Mesodermal cell (in vitro differentiated cells): ENCODE measurements at regions not wholly inside any gene's neighbourhood (a gene's known extent, or its start where the extent isn't known, plus 50 kb on each side); places are given as distances from the start of the nearest gene placed in this dataset.

ENCODE experiments used
- H3K27ac ChIP-seq: 2 replicates; pipeline ENCODE4 v1.7.0; 2013; ENCODE audit warnings: mild to moderate bottlenecking, low read depth, low read length, moderate library complexity; ENCODE audit not compliant: severe bottlenecking
- H3K36me3 ChIP-seq: 2 replicates; pipeline ENCODE4 v1.7.1; 2013; ENCODE audit warnings: mild to moderate bottlenecking, low read length, moderate library complexity; ENCODE audit not compliant: control insufficient read depth, insufficient read depth
- H3K4me1 ChIP-seq: one replicate; pipeline ENCODE4 v1.7.1; 2013; ENCODE audit warnings: mild to moderate bottlenecking, low read length; ENCODE audit not compliant: insufficient read depth, control insufficient read depth, poor library complexity, severe bottlenecking
- H3K4me3 ChIP-seq: 2 replicates; pipeline ENCODE4 v1.7.0; 2013; ENCODE audit warnings: low read length, control low read depth, mild to moderate bottlenecking; ENCODE audit not compliant: insufficient read depth, poor library complexity, severe bottlenecking; ENCODE audit errors: extremely low read depth
- H3K9me3 ChIP-seq: 2 replicates; pipeline ENCODE4 v1.7.1; 2013; ENCODE audit warnings: mild to moderate bottlenecking, low read length, moderate library complexity; ENCODE audit not compliant: control insufficient read depth
- WGBS, 2 experiments: methylation state at CpG; one replicate each; pipeline ENCODE4 v1.1.5; 2013; ENCODE audit warnings: missing lambda C conversion rate in 2 of 2; ENCODE audit not compliant: insufficient coverage in 2 of 2; 5-methylcytosine and 5-hydroxymethylcytosine counted together

GRCh38 chrX:10949541-10949940, 161.6 kb upstream of the HCCS start:
- no peak overlapping the region for H3K27ac ChIP-seq
- H3K36me3 ChIP-seq: no peaks in the 10 kb centered on the region
- no peaks in the 10 kb centered on the region for H3K9me3 ChIP-seq
- no peaks in the 10 kb centered on the region for H3K4me1 ChIP-seq
- H3K4me3 ChIP-seq: no peak overlapping the region

- H3K4me1 ChIP-seq: no peaks in the 10 kb centered on the region
- H3K9me3 ChIP-seq: no peaks in the 10 kb centered on the region
- no peak overlapping the region for H3K4me3 ChIP-seq
- no peak overlapping the region for H3K27ac ChIP-seq
- 50 to 100% methylated on average over 2 of the region's 5 CpGs for WGBS, 2 experiments
- no peaks in the 10 kb centered on the region for H3K36me3 ChIP-seq
These were observed 158.5 kb upstream of the HCCS start for GRCh38 chrX:10952619-10953018.

- Histone ChIP-seq H3K4me1 (no peaks in the 10 kb centered on the region), H3K4me3 (no peak overlapping the region), H3K36me3 (no peaks in the 10 kb centered on the region), H3K9me3 (no peaks in the 10 kb centered on the region), H3K27ac (no peak overlapping the region)
- 98% methylated on average over 5 of the region's 8 CpGs; no CpG with 5 or more reads in 1 of the 2 experiments for WGBS, 2 experiments
These were observed 145.8 kb upstream of the HCCS start for GRCh38 chrX:10965174-10965798.

- Histone ChIP-seq H3K4me1 (no peaks in the 10 kb centered on the region), H3K36me3 (no peaks in the 10 kb centered on the region), H3K4me3 (no peak overlapping the region), H3K27ac (no peak overlapping the region), H3K9me3 (no peaks in the 10 kb centered on the region)
- no CpG with 5 or more reads among the region's 1 CpG for WGBS, 2 experiments
These were observed 145.1 kb upstream of the HCCS start for GRCh38 chrX:10966057-10966456.

GRCh38 chrX:10971176-10971575, 140.0 kb upstream of the HCCS start:
- H3K9me3 ChIP-seq: no peaks in the 10 kb centered on the region
- WGBS, 2 experiments: no CpG with 5 or more reads among the region's 1 CpG
- no peaks in the 10 kb centered on the region for H3K36me3 ChIP-seq
- no peaks in the 10 kb centered on the region for H3K4me1 ChIP-seq
- no peak overlapping the region for H3K4me3 ChIP-seq
- H3K27ac ChIP-seq: no peak overlapping the region

GRCh38 chrX:10971759-10972158, 139.4 kb upstream of the HCCS start:
- WGBS, 2 experiments: no CpG with 5 or more reads among the region's 1 CpG
- no peaks in the 10 kb centered on the region for H3K4me1 ChIP-seq
- no peaks in the 10 kb centered on the region for H3K9me3 ChIP-seq
- no peak overlapping the region for H3K4me3 ChIP-seq
- no peaks in the 10 kb centered on the region for H3K36me3 ChIP-seq
- no peak overlapping the region for H3K27ac ChIP-seq

- Histone ChIP-seq H3K4me3 (no peak overlapping the region), H3K36me3 (no peaks in the 10 kb centered on the region), H3K27ac (no peak overlapping the region), H3K4me1 (no peaks in the 10 kb centered on the region), H3K9me3 (no peaks in the 10 kb centered on the region)
- no CpG with 5 or more reads among the region's 2 CpGs for WGBS, 2 experiments
These were observed 138.4 kb upstream of the HCCS start for GRCh38 chrX:10972706-10973105.

- WGBS, 2 experiments: no CpG with 5 or more reads among the region's 1 CpG
- Histone ChIP-seq H3K4me3 (no peak overlapping the region), H3K27ac (no peak overlapping the region), H3K36me3 (no peaks in the 10 kb centered on the region), H3K9me3 (no peaks in the 10 kb centered on the region), H3K4me1 (no peaks in the 10 kb centered on the region)
These were observed 136.2 kb upstream of the HCCS start for GRCh38 chrX:10974920-10975319.

GRCh38 chrX:10979956-10980355, 131.2 kb upstream of the HCCS start:
- no peak overlapping the region for H3K4me3 ChIP-seq
- no peak overlapping the region for H3K27ac ChIP-seq
- H3K36me3 ChIP-seq: no peaks in the 10 kb centered on the region
- no peaks in the 10 kb centered on the region for H3K4me1 ChIP-seq
- no CpG with 5 or more reads among the region's 1 CpG for WGBS, 2 experiments
- H3K9me3 ChIP-seq: no peaks in the 10 kb centered on the region

GRCh38 chrX:10981506-10981905, 129.6 kb upstream of the HCCS start:
- H3K9me3 ChIP-seq: no peaks in the 10 kb centered on the region
- no CpG with 5 or more reads among the region's 3 CpGs for WGBS, 2 experiments
- H3K4me1 ChIP-seq: no peaks in the 10 kb centered on the region
- no peak overlapping the region for H3K4me3 ChIP-seq
- no peak overlapping the region for H3K27ac ChIP-seq
- H3K36me3 ChIP-seq: no peaks in the 10 kb centered on the region

GRCh38 chrX:10983526-10983925, 127.6 kb upstream of the HCCS start:
- 60 to 92% methylated on average over 1 to 4 of the region's 4 CpGs for WGBS, 2 experiments
- Histone ChIP-seq H3K4me3 (no peak overlapping the region), H3K27ac (no peak overlapping the region), H3K9me3 (no peaks in the 10 kb centered on the region), H3K36me3 (no peaks in the 10 kb centered on the region), H3K4me1 (peaks cover 7% of the 10 kb centered on the region)
